IPS DF 6.9 (cell line): ENCODE measurements at regions not wholly inside any gene's neighbourhood (a gene's known extent, or its start where the extent isn't known, plus 50 kb on each side); places are given as distances from the start of the nearest gene placed in this dataset.

Experiments used
- DNase-seq: peaks from one replicate; pipeline ENCODE4 v3.0.0-alpha.2; 2013; ENCODE audit warnings: low read depth, low spot score
- H3K27ac ChIP-seq: one replicate; pipeline ENCODE4 v1.5.1; 2013; ENCODE audit warnings: low read length, control low read depth
- H3K27me3 ChIP-seq: 2 replicates; pipeline ENCODE4 v1.6.1; 2013; ENCODE audit warnings: mild to moderate bottlenecking, low read length; ENCODE audit not compliant: control insufficient read depth, insufficient read depth
- H3K36me3 ChIP-seq: 2 replicates; pipeline ENCODE4 v1.6.1; 2013; ENCODE audit warnings: low read length; ENCODE audit not compliant: control insufficient read depth, insufficient read depth
- H3K4me1 ChIP-seq: 2 replicates; pipeline ENCODE4 v1.6.1; 2013; ENCODE audit warnings: low read length; ENCODE audit not compliant: control insufficient read depth, insufficient read depth
- H3K4me3 ChIP-seq: 2 replicates; pipeline ENCODE4 v1.5.1; 2013; ENCODE audit warnings: mild to moderate bottlenecking, low read length
- H3K9me3 ChIP-seq: 2 replicates; pipeline ENCODE4 v1.6.1; 2013; ENCODE audit warnings: low read length, inconsistent platforms; ENCODE audit not compliant: control insufficient read depth, insufficient read depth
- WGBS: extraction: QIAGEN DNeasy Blood & Tissue Kit; methylation state at CpG from one replicate; pipeline ENCODE4 v1.1.7; 2013; ENCODE audit warnings: mixed read lengths, missing lambda C conversion rate; ENCODE audit not compliant: insufficient read length, insufficient coverage; 5-methylcytosine and 5-hydroxymethylcytosine counted together

DNA sequence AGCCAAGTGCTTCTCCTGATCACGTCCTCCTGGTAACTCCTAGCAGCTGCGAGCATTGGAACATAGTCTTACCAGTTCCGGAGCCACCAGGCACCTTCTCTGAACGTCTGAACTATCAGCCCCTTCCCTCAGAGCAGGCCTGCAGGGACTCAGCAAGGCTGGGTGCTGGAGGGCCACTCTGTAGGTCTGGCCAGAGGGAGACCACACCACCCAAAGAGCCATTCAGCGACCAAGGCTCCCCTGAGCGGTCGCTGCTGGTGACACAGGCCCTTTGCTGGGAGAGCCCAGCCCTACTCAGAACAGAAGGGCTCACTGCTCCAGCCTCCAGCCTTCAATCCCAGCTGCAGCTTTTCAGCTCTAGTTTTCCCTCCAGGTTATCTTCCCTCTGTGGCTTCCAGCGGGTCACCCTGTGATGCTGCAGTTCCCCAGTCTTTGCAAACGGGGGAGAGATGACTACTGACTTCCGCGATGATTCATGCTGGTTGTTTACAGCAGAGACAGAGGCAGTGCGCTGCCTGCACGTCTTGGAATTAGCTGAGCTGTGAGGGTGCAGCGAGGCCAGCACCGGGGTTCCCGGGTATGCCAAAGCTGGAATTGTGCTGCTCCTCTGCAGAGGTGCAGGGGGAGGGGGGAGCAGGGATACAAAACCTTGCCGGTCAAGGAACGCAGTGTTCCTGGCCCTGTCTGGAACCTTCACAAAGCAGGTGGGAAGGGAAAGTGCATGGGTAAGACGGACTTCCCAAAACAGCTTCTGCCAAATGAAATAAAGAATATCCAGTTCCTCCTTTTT, 161.4 kb downstream of the LY86 start:
- no peak for DNase-seq

DNA sequence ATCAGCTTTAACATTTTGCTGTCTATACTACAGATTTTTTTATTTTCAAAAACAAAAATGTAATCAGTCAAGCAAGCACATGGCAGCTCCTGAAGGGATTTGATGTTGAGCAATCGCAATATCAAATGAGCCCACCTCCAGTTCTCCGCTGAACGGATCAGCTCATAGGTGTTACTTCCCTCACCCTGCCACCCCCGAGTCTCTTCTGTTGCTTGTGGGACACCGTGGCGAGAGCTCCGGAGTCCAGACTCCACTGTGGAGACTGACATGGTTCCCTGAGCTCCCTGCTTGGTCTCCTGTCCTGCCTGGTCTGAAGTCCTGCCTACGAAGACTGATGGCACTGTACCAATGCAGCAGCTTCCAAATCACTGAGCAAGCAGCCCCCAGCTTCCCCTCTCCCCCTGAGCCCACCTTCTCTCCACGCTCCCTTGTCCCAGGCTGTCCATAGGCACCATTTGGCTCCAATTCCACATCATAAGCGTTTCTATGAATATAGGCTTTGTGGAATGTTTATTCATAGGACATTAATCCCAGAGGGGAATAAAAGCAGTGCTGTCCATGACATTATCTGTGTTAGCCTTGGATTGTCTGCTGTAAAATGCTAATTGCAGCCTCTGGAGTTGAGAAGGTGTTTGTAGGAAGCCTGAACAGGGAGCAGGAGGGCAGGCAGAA, 162.2 kb downstream of the LY86 start:
- H3K9me3 ChIP-seq = no peaks in the 10 kb centered on the region
- no peak for DNase-seq
- peaks cover 3% of the 10 kb centered on the region; the same call in 1 of the 2 replicates for H3K4me1 ChIP-seq
- H3K27me3 ChIP-seq = no peaks in the 10 kb centered on the region
- WGBS = no CpG with 5 or more reads among the region's 10 CpGs
- H3K36me3 ChIP-seq = no peaks in the 10 kb centered on the region
- no peak overlapping the region for H3K4me3 ChIP-seq
- H3K27ac ChIP-seq = no peak overlapping the region

More for the DNA sequence above, 161.4 kb downstream of the LY86 start:
- Histone ChIP-seq H3K4me1 (peaks cover 3% of the 10 kb centered on the region; the same call in 1 of the 2 replicates), H3K9me3 (no peaks in the 10 kb centered on the region), H3K4me3 (no peak overlapping the region), H3K27ac (no peak overlapping the region), H3K36me3 (no peaks in the 10 kb centered on the region), H3K27me3 (no peaks in the 10 kb centered on the region)
- no CpG with 5 or more reads among the region's 19 CpGs for WGBS

DNA sequence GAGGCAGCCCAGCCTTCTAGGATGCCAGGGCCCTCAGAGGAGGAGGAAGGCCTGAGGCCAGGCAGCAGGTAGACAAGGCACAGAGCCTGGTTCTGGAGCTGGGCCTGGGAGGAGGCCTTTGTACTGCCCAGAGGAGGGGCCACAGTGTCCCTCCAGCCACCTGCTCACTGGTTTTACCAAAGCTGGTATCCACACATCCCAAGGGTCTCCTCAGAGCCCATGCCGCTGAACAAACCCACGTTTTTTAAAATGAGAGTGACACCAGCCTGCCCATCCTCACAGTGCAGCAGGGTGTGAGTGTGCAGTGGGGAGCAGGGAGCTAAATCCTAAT, 162.7 kb downstream of the LY86 start:
- WGBS = no CpG with 5 or more reads among the region's 2 CpGs
- Histone ChIP-seq H3K27ac (no peak overlapping the region), H3K27me3 (no peaks in the 10 kb centered on the region), H3K4me3 (no peak overlapping the region), H3K4me1 (peaks cover 3% of the 10 kb centered on the region; the same call in 1 of the 2 replicates), H3K36me3 (no peaks in the 10 kb centered on the region), H3K9me3 (no peaks in the 10 kb centered on the region)
- DNase-seq = no peak

DNA sequence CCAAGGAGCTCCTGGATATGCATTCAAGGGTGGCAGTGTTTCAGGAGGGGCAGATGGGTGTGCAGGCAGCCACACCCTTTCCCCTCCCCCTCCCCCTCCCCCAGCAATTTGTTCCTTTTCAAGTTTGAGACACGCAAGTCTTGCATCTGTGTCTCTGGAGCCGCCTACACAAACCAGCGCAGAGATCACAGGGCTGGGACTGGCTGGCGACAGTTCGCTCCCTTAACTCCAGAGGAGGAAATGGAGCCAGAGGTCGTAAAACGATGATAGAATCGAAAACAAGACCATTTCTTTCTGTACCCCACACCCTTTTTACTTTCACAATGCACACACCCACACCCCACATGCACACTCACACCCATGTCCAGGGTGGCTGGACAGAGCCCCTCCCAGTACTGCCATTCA, 163.1 kb downstream of the LY86 start:
- no CpG with 5 or more reads among the region's 8 CpGs for WGBS
- Histone ChIP-seq H3K36me3 (no peaks in the 10 kb centered on the region), H3K4me3 (no peak overlapping the region), H3K27me3 (no peaks in the 10 kb centered on the region), H3K9me3 (no peaks in the 10 kb centered on the region), H3K4me1 (peaks cover 3% of the 10 kb centered on the region; the same call in 1 of the 2 replicates), H3K27ac (no peak overlapping the region)
- no peak for DNase-seq

DNA sequence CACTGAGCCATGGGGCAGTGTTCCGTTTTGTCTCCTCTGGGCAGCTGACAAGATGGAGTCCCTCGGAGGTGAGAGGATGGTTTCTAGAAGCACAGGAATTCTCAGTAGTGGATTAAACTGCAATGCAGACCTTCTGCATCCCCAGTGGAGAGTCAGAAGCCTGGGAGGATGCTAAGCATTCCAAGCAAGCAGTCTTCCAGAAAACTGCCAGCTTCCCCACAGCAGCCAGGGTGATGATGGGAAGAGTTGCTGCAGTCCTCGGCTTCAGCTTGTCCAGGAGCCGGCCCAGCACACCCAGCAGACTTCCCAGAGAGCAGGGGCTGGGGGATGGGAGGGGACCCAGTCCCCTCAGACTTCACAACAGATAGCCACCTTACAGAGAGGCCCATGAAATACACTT, 163.6 kb downstream of the LY86 start:
- WGBS = no CpG with 5 or more reads among the region's 4 CpGs
- Histone ChIP-seq H3K9me3 (no peaks in the 10 kb centered on the region), H3K27me3 (no peaks in the 10 kb centered on the region), H3K4me3 (no peak overlapping the region), H3K27ac (no peak overlapping the region), H3K36me3 (no peaks in the 10 kb centered on the region), H3K4me1 (peaks cover 3% of the 10 kb centered on the region; the same call in 1 of the 2 replicates)
- DNase-seq = no peak

DNA sequence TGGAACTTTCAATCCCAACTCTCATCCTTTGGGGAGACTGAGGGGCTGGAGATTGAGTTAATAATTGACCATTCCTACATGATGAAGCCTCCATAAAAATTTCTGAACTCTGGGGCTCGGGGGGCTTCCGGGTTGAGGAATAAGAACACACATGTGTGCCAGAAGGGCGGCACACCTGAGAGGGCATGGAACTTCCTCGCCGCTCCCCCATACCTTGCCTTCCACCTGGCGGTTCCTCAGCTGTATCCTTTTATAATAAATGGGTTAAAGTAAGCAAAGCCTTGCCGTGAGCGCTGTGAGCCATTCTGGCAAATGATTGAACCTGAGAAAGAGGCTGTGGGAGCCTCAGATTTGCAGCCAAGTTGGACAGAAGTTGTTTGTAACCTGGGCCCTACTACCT, 164.8 kb downstream of the LY86 start:
- H3K4me1 ChIP-seq = peaks cover 3% of the 10 kb centered on the region; the same call in 1 of the 2 replicates
- H3K27ac ChIP-seq = no peak overlapping the region
- H3K4me3 ChIP-seq = no peak overlapping the region
- no CpG with 5 or more reads among the region's 8 CpGs for whole genome bisulfite sequencing
- H3K9me3 ChIP-seq = no peaks in the 10 kb centered on the region
- H3K27me3 ChIP-seq = no peaks in the 10 kb centered on the region
- no peak for DNase-seq
- no peaks in the 10 kb centered on the region for H3K36me3 ChIP-seq

DNA sequence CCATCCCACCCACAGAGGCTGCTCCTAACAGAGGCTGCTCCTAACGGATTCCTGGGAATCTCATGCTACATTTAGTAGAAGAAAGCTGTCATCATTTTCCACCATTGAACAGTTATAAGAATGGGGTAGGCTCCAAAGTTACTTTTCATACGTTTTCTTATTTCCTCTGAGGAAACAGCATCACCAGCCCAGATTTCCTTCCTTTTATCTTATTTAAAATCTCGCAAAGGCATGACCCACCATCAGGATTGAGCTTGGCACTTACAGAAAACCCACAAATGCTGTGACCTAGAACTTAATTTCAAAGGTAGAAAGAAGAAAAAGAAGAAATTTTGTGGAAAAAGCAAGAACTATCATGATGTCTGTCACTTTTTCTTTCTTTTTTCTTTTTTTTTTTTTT, 168.0 kb downstream of the LY86 start:
- DNase-seq = no peak
- no peak overlapping the region for H3K4me3 ChIP-seq
- H3K4me1 ChIP-seq = 0 out of 2 replicates have a peak, but pooled peaks cover 2% of the 10 kb centered on the region
- no peaks in the 10 kb centered on the region for H3K36me3 ChIP-seq
- H3K27ac ChIP-seq = no peak overlapping the region
- H3K9me3 ChIP-seq = no peaks in the 10 kb centered on the region
- no peaks in the 10 kb centered on the region for H3K27me3 ChIP-seq
- WGBS = no CpG with 5 or more reads among the region's 3 CpGs

DNA sequence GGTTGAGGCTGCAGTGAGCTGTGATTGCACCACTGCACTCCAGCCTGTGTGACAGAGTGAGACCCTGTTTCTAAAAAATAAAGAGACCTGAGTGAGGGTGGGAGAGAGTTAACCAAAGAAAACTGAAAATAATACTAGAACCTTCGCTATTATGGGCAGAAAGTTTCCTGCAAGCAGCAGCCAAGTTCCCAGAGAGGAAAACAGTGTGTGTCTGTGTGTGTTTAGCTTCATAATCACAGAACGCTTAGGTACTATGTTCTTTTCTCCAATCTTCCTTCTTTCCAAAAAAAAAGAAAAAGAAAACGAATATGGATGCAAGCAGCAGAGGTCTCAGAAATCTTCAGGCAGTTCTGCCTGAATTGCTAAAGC, 170.0 kb downstream of the LY86 start:
- Histone ChIP-seq H3K27ac (no peak overlapping the region), H3K27me3 (no peaks in the 10 kb centered on the region)
- WGBS = no CpG with 5 or more reads among the region's 3 CpGs

DNA sequence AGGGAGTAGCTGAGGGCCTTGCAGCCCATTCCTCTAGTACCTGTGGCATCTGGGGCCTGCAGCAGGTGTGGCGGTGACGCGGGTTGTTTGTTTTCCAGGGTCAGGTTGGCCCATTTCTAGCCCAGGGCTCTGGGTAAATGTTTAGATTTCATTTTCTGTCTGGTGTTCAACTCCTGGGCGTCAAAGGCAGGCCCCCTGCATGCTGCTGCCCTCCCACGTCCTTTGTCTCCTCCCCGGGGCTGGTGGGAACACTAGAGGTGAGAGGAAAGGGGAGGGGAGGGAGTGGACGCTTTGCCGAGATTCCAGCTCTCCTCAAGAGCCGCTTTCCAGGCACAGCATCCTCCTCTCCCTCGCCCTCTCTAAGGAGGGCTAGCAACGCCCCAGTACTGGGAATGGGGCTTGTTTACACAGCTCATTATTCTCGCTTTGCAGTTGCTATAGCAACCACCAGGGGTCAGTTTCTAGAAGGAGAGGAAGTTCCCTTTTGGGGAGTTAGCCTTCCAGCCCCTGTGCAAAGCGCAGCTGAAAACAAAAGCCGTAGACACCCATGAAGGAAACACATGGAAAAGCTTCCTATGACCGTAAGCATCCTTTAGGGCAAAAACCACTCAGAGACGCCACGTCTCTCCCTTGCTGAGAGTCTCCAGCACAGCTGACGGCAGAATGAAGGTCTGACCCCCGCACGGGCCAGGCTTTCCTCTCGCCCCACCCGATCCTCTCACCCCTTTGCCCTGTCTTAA, 170.6 kb downstream of the LY86 start:
- no peak overlapping the region for H3K4me3 ChIP-seq
- peak; percentile 47 for DNase-seq
- H3K9me3 ChIP-seq = no peaks in the 10 kb centered on the region
- H3K36me3 ChIP-seq = no peaks in the 10 kb centered on the region
- no peaks in the 10 kb centered on the region for H3K4me1 ChIP-seq
- WGBS = no CpG with 5 or more reads among the region's 22 CpGs
- no peak overlapping the region for H3K27ac ChIP-seq
- no peaks in the 10 kb centered on the region for H3K27me3 ChIP-seq

More for the DNA sequence above, 170.0 kb downstream of the LY86 start:
- H3K4me1 ChIP-seq = no peaks in the 10 kb centered on the region
- H3K36me3 ChIP-seq = no peaks in the 10 kb centered on the region
- no peak for DNase-seq
- no peak overlapping the region for H3K4me3 ChIP-seq
- no peaks in the 10 kb centered on the region for H3K9me3 ChIP-seq

DNA sequence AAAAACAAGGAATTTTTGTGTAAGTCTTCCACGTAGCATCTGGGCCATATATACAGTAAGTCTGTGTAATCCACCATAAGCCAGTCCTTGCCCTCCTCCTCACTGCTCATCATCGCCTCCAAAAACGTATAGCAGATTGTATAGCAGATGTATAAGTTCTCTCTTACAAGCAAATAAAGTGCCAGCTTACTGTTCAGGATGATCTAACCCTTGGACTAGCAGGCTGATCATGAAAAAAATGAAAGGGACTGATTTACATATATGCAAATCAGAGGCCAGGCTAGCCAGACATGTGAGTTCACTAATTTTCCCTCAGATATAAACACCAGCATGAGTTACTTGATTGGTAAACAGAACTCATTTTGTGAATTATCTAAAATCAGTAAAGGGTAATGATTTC, 171.5 kb downstream of the LY86 start:
- Histone ChIP-seq H3K27ac (no peak overlapping the region), H3K4me1 (no peaks in the 10 kb centered on the region), H3K36me3 (no peaks in the 10 kb centered on the region), H3K9me3 (no peaks in the 10 kb centered on the region), H3K4me3 (no peak overlapping the region), H3K27me3 (no peaks in the 10 kb centered on the region)
- no peak for DNase-seq
- WGBS = no CpG with 5 or more reads among the region's 3 CpGs
